ENCODE measurements at regions not wholly inside any gene's neighbourhood (a gene's known extent, or its start where the extent isn't known, plus 50 kb on each side); places are given as distances from the start of the nearest gene placed in this dataset.

DNA sequence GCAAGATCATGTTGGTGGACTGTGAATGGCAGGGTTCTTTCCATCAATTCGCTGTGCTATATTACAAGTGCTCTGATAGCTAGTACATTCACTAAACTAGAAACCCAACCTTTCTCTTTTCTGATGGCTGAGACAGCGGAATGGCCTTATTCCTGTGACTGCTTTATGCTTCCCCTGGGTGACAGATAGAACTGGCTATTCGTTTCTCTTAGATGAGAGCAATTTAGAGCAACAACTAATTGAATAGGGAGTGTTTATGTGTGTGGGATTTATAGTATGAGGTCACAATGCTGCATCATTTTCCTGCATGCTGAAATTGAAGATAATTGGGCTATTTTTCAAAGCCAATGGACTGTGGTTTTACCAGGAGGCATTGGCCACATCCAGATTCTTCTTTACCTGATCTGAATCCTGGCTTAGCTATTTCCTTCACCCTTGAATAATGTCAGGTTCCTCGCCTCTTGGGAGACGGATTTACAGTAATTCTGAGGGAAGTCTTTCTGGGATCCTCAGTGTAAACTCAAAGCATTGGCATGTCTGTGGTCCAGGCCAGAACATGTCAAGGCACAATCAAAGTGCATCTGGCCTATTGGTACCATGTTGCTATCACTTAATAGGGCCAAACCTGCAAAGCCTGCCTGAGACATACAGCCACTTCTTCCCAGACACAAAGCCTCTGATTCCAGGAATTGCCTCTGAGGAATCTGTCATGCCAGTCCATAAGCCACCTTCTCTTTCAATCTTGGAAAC lies 775.0 kb upstream of the API5 start:
- H3K36me3 ChIP-seq (replicated peaks in 1 of 2; ENCODE audit: control insufficient read depth in 1 of 2, insufficient read depth in 2 of 2, low read length in 2 of 2): no peaks in the 10 kb centered on the region
- no peak overlapping the region for H2AFZ ChIP-seq (ENCODE audit: low read length)
- no peak overlapping the region for H3K27ac ChIP-seq (ENCODE audit: extremely low read length, insufficient read depth, low read length)
- WGBS (ENCODE audit: low lambda C conversion rate): 5% methylated on average over 5 of the region's 5 CpGs
- H3K9me3 ChIP-seq (ENCODE audit: low read length): no peaks in the 10 kb centered on the region; the same call in 1 of the 2 replicates
- no peaks in the 10 kb centered on the region for H3K79me2 ChIP-seq (ENCODE audit: insufficient read depth, low read length)
- ChIA-PET POLR2A (no interaction called here), CTCF (ENCODE audit: low intra/inter-chr PET ratio, low total read pairs) (no interaction called here)
- no peak overlapping the region for H3K9ac ChIP-seq (ENCODE audit: insufficient read depth, low read depth, low read length)
- BruUV-seq (replicated peaks): no TSS peak
- H4K20me1 ChIP-seq (ENCODE audit: insufficient read depth, low read length): no peaks in the 10 kb centered on the region
- FAIRE-seq: no peak
- intact Hi-C loops (cut with micrococcal nuclease; ENCODE audit: unreplicated experiment) (no loop called here), in situ Hi-C loops (cut with HindIII; ENCODE audit: extremely low pct_ligation_motif_present, low pct_unique_long_range_greater_than_20kb) (no loop called here)
- DNase-seq (ENCODE audit: low spot score): no peak
- ATAC-seq: no peak
- H3K27me3 ChIP-seq (ENCODE audit: control insufficient read depth in 1 of 2, insufficient read depth in 2 of 2, low read length in 2 of 2): no peaks in the 10 kb centered on the region
- H3K4me1 ChIP-seq (ENCODE audit: insufficient read depth, low read length): no peaks in the 10 kb centered on the region
- no peak overlapping the region for H3K4me2 ChIP-seq (ENCODE audit: low read depth, low read length)
- no peak overlapping the region for H3K4me3 ChIP-seq (replicated peaks in 1 of 3; ENCODE audit: insufficient read depth in 1 of 3, low read depth in 2 of 3, low read length in 3 of 3)
- no peak for TF ChIP-seq KLF11 (CRISPR knock-in tag; IDR thresholded peaks at IDR 0.05)
- no peak for TF ChIP-seq EHMT2 (IDR thresholded peaks at IDR 0.05; ENCODE audit: borderline replicate concordance, low read depth, low read length)
- no peak for TF ChIP-seq ZNF441 (CRISPR knock-in tag; IDR thresholded peaks at IDR 0.05; ENCODE audit: borderline replicate concordance)
- TF ChIP-seq, protein P1, sequence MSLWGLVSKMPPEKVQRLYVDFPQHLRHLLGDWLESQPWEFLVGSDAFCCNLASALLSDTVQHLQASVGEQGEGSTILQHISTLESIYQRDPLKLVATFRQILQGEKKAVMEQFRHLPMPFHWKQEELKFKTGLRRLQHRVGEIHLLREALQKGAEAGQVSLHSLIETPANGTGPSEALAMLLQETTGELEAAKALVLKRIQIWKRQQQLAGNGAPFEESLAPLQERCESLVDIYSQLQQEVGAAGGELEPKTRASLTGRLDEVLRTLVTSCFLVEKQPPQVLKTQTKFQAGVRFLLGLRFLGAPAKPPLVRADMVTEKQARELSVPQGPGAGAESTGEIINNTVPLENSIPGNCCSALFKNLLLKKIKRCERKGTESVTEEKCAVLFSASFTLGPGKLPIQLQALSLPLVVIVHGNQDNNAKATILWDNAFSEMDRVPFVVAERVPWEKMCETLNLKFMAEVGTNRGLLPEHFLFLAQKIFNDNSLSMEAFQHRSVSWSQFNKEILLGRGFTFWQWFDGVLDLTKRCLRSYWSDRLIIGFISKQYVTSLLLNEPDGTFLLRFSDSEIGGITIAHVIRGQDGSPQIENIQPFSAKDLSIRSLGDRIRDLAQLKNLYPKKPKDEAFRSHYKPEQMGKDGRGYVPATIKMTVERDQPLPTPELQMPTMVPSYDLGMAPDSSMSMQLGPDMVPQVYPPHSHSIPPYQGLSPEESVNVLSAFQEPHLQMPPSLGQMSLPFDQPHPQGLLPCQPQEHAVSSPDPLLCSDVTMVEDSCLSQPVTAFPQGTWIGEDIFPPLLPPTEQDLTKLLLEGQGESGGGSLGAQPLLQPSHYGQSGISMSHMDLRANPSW (CRISPR knock-in tag; IDR thresholded peaks at IDR 0.05; ENCODE audit: borderline replicate concordance): no peak
- TF ChIP-seq, protein P2, sequence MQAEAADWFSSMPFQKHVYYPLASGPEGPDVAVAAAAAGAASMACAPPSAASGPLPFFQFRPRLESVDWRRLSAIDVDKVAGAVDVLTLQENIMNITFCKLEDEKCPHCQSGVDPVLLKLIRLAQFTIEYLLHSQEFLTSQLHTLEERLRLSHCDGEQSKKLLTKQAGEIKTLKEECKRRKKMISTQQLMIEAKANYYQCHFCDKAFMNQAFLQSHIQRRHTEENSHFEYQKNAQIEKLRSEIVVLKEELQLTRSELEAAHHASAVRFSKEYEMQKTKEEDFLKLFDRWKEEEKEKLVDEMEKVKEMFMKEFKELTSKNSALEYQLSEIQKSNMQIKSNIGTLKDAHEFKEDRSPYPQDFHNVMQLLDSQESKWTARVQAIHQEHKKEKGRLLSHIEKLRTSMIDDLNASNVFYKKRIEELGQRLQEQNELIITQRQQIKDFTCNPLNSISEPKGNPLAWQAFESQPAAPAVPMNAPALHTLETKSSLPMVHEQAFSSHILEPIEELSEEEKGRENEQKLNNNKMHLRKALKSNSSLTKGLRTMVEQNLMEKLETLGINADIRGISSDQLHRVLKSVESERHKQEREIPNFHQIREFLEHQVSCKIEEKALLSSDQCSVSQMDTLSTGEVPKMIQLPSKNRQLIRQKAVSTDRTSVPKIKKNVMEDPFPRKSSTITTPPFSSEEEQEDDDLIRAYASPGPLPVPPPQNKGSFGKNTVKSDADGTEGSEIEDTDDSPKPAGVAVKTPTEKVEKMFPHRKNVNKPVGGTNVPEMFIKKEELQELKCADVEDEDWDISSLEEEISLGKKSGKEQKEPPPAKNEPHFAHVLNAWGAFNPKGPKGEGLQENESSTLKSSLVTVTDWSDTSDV (CRISPR knock-in tag; IDR thresholded peaks at IDR 0.05): no peak
- no peak for TF ChIP-seq HCFC1 (IDR thresholded peaks at IDR 0.05; ENCODE audit: low read depth, low read length)
- no peak for TF ChIP-seq ZNF614 (CRISPR knock-in tag; IDR thresholded peaks at IDR 0.05; ENCODE audit: borderline replicate concordance)
- TF ChIP-seq ZNF484 (CRISPR knock-in tag; IDR thresholded peaks at IDR 0.05; ENCODE audit: borderline replicate concordance, low read depth): no peak
- no peak for TF ChIP-seq MIXL1 (CRISPR knock-in tag; IDR thresholded peaks at IDR 0.05)
- no peak for TF ChIP-seq ZNF468 (CRISPR knock-in tag; IDR thresholded peaks at IDR 0.05)
- no peak for TF ChIP-seq KDM4B (CRISPR knock-in tag; IDR thresholded peaks at IDR 0.05)
- TF ChIP-seq ZNF720 (CRISPR knock-in tag; IDR thresholded peaks at IDR 0.05): no peak
- no peak for TF ChIP-seq CREM (IDR thresholded peaks at IDR 0.05)
- TF ChIP-seq CREM (CRISPR knock-in tag; IDR thresholded peaks at IDR 0.05): no peak
- TF ChIP-seq ZIK1 (CRISPR knock-in tag; IDR thresholded peaks at IDR 0.05; ENCODE audit: borderline replicate concordance, low read depth): no peak
- no peak for TF ChIP-seq ZFP62 (CRISPR knock-in tag; IDR thresholded peaks at IDR 0.05)
- TF ChIP-seq ARNT2 (CRISPR knock-in tag; IDR thresholded peaks at IDR 0.05; ENCODE audit: low read depth): no peak
- TF ChIP-seq ZNF33A (CRISPR knock-in tag; IDR thresholded peaks at IDR 0.05; ENCODE audit: borderline replicate concordance): no peak
- no peak for TF ChIP-seq ZFP41 (CRISPR knock-in tag; IDR thresholded peaks at IDR 0.05; ENCODE audit: borderline replicate concordance)
- no peak for TF ChIP-seq PAX8 (CRISPR knock-in tag; IDR thresholded peaks at IDR 0.05; ENCODE audit: borderline replicate concordance)
